22Rv1 (cell line): ENCODE measurements at regions not wholly inside any gene's neighbourhood (a gene's known extent, or its start where the extent isn't known, plus 50 kb on each side); places are given as distances from the start of the nearest gene placed in this dataset.

Experiments used
- H3K27ac ChIP-seq: fragments of 450-650 bp; 2 replicates; pipeline ENCODE4 v1.5.1; 2017
- CTCF ChIP-seq: fragments of 450-650 bp; IDR thresholded peaks from 2 replicates; pipeline ENCODE4 v1.5.1; 2017; ENCODE audit warnings: mild to moderate bottlenecking
- ZFX ChIP-seq: fragments of 450-650 bp; IDR thresholded peaks from 2 replicates; pipeline ENCODE4 v1.6.1; 2017; ENCODE audit warnings: antibody characterized with exemption, borderline replicate concordance

- H3K27ac ChIP-seq, result no peak overlapping the region
- TF ChIP-seq CTCF (no peak), ZFX (no peak)
These were observed 522.5 kb upstream of the AGTR1 start for GRCh38 chr3:148175214-148175613.

GRCh38 chr3:148178503-148178902 lies 519.2 kb upstream of the AGTR1 start:
- TF ChIP-seq CTCF, result no peak
- no peak for TF ChIP-seq ZFX

GRCh38 chr3:148184798-148185197 lies 512.9 kb upstream of the AGTR1 start:
- H3K27ac ChIP-seq, result no peak overlapping the region
- TF ChIP-seq ZFX, result no peak

More at GRCh38 chr3:148178503-148178902, 519.2 kb upstream of the AGTR1 start:
- H3K27ac ChIP-seq, result no peak overlapping the region

GRCh38 chr3:148186881-148187280 lies 510.8 kb upstream of the AGTR1 start:
- H3K27ac ChIP-seq, result no peak overlapping the region
- no peak for TF ChIP-seq ZFX
- no peak for TF ChIP-seq CTCF

GRCh38 chr3:148187296-148187695 lies 510.4 kb upstream of the AGTR1 start:
- TF ChIP-seq CTCF, result no peak
- no peak for TF ChIP-seq ZFX
- no peak overlapping the region for H3K27ac ChIP-seq

- no peak overlapping the region for H3K27ac ChIP-seq
- TF ChIP-seq CTCF (no peak), ZFX (no peak)
These were observed 507.2 kb upstream of the AGTR1 start for GRCh38 chr3:148190441-148190990.

GRCh38 chr3:148191966-148192365 lies 505.7 kb upstream of the AGTR1 start:
- TF ChIP-seq CTCF (no peak), ZFX (no peak)
- H3K27ac ChIP-seq, result no peak overlapping the region

- H3K27ac ChIP-seq, result no peak overlapping the region
- TF ChIP-seq ZFX (no peak), CTCF (no peak)
These were observed 500.6 kb upstream of the AGTR1 start for GRCh38 chr3:148197061-148197460.
